GM19043 (cell line): ENCODE measurements at regions not wholly inside any gene's neighbourhood (a gene's known extent, or its start where the extent isn't known, plus 50 kb on each side); places are given as distances from the start of the nearest gene placed in this dataset.
"Not testable (repeated sequence)": the region's sequence is repeated elsewhere in the genome, so short reads cannot be mapped to it uniquely, and the experiment has no call there.

Experiments
- ATAC-seq: cut with Tn5 transposase; IDR thresholded peaks from one replicate; pipeline ENCODE4 v1.9.1; 2021; ENCODE audit warnings: low read depth; ENCODE audit not compliant: unreplicated experiment

DNA sequence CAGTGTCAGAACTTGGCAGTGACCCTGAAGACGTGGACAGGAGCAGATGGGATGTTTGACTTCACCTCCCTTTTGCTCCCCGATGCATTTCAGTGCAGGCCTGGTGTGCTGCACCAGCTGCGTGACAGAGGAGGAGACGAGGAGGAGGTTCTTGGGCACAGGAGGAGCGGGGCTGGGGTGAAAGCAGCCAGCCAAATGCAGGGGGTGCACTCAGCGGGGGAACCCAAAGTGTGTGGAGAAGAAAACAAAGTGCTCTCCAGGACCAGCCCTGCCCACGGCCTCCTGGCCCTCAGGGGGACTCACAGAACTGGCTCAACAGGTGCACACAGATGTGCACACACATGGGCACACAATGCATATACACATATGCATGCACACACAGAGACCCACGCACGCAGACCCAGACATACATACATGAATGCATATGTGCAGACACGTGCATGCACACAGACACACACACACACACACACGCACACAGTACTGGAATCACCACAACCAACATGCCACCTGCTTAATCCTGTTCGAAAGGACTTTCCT, 91.7 kb upstream of the SFSWAP start:
- no peak for ATAC-seq

DNA sequence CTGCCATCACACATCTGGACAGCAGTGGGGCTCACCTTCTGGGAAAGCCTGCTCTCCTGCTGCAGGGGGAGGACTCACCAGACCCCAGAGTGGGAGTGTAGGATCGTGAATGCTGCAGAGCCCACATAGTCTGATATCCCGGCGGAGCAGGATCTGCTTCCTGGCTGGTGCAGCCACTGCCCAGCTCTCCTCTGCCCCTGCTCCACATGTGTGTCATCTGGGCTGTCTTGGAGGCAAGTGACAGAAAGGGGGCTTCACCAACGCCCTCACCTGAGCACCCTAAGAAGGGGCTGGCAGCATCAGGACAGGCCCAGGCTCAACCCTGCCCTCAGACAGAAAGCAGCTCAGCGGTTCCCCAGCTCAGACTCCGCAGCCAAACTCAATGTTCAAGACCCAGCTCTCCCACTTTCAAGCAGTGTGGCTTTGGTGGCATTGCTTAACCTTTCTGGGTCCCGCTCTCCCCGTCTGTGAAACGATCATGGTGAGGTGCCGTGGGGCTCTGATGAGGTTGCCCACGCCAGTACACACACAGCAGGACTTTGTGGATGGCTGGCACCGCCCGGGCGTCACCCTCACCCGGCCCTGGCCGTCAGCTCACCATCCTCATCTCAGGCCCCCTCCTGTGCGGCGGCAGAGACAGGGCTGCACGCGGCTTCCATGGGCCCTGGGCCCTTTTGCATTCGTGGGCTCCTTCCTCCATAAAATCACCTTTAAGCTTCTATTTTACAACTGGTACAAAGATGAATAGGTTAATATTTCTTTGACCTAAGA, 91.0 kb upstream of the SFSWAP start:
- ATAC-seq, result no peak

DNA sequence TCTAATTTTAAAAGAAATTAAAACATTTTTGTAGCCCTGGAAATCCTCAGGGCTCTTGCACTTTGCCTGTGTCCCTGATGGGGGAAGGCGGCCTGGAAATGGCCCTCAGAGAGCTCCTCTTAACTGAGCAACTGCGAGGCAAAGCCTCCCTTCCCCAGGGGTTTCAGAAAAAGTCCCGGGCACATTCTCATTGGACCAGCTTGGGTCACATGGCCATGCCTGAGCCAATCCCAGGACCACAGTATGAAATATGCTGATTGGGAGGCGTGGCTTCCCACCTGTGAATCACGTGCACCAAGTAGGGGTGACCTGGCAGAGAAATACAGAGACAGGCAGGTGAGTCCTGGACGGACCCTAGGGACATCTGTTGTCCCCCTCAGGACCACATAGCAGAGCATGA, 90.4 kb upstream of the SFSWAP start:
- no peak for ATAC-seq

DNA sequence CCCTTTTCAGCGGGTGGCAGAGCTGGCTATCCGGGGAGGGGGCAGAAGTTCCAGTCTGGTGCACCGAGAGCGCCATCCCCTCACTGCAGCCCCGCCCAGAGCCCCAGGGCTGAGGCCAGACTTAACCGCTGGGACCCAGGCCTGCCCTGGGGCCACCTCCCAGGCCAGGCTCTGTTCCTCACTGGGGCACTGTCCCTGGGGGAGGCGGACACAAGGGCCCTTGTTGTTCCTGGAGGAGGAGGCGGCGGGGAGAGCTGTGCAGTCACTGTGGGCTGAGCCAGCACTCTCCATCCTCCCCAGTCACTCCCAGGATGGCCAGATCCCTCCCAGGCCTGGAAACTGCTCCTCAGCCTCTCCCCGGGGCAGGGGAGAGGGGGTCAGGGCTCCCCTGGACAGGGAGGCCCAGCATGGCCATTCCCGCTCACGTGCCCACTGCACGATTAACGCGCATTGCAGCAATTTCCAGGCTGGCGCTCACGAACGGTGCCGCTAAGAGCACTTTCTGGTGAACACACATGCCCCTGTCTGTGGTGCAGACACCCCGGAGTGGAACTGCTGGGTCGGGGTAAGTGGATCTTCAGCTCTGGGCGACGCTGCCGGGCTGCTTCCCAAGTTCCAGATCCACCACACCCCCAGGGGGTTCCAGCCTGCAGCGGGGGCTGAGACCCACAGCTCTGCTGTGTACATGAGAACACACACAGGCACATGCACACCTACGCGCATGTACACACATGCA, 89.8 kb upstream of the SFSWAP start:
- no peak for ATAC-seq

GRCh38 chr12:131621701-131622421, 89.0 kb upstream of the SFSWAP start:
- ATAC-seq, result no peak

DNA sequence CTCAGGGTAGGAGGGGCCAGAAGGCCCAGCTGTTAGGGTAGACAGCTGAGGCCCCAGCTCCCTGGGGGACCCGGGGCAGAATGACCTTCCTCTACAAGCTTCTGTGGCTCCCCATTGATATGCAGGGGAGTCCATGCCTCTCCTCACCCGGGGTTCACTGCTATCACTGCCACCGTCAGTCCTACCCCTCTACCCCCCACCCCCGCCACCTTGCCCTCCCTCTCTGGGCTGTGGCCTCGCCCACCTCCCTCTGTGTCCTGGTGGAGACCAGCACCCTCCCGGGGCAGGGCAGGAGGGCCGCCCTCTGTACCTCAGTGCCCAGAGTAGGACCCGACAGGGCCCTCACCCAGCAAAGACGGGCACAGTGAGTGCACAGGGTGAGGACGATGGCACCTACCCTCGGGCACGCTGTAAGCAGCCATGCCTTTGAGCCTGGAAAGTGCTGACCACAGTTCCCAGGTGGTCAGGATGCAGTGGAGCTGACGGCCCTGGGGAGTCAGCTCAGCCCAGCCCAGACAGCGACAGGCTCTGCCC, 88.4 kb upstream of the SFSWAP start:
- no peak for ATAC-seq

DNA sequence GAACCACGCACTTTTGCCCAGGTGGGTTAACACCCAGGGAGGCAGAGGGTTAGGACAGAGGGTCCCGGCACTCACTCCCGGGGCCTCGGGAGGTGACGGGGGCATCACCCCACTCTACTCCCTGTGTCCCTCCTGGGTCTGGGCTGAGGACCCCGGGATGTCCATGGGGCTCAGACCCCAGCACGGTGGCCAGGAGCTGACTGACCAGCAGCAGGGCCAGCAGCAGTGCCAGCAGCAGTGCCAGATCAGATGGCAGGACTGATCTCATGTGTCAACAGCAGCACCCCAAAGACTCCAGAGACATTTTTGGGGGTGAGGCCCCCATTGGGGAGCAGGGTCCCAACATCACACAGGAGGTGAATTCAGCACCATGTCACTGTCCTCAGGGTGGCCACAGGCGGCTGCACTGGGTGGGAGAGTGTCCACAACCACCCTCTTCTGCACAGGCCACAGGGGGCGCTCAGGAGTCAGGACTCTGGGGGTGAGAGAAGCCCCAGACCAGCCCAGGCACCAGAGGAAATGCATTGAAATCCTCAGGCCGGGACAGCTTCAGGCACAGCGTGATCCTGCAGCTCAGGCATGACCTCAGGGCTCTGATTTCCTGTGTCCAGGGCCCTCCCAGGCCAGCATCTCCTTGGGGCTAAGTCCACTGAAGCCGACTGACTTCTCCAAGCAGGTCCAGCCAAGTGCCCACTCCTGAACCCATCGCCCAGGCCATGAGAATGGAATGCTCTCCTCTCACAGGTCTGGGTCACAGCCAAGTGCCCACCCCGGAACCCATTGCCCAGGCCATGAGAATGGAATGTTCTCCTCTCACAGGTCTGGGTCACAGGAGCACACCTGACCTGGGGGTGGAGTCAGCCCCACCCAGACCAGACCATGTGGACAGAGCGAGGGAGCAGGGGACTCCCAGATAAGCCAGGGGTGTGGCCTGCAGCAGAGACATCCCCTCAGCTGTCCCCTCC, 87.2 kb upstream of the SFSWAP start:
- not testable (repeated sequence) for ATAC-seq

GRCh38 chr12:131624369-131624739, 86.5 kb upstream of the SFSWAP start:
- ATAC-seq, result not testable (repeated sequence)

- not testable (repeated sequence) for ATAC-seq
Measured at GRCh38 chr12:131624756-131625501, 86.0 kb upstream of the SFSWAP start.

GRCh38 chr12:131625966-131626722, 84.7 kb upstream of the SFSWAP start:
- ATAC-seq, result not testable (repeated sequence)

GRCh38 chr12:131627151-131628022, 83.5 kb upstream of the SFSWAP start:
- not testable (repeated sequence) for ATAC-seq

GRCh38 chr12:131628023-131628740, 82.7 kb upstream of the SFSWAP start:
- ATAC-seq, result no peak

DNA sequence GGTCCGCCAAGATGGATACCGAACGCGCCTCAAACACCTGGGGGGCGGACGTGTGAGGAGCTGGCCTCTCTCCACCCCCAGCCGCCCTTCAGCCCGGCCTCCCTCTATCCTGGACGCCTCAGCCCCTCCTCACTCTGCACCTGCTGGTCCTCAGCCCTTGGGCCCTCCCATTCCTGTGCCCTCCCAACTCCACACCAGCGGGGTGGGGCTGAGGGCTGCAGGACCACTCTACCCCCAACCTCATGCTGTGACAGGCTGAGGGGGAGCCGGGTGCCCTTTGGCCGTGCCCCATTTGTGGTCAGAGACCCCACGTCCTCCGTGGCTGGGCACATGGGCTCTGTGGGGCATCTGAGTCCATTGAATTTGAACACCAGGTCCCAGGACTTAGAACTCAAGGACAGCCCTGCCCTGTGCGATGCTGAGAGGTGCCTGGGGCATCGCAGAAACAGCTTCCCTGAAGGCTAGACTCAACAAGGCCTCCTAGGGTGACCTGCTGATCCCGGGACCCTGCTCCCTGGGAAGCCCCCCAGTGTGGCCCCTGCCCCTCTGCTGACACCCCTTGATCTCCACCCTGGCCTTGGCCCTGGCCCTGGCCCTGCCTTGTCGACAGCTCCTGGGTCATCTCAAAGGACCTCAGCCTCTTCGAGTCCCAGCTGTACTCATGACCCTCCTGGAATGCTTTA, 82.0 kb upstream of the SFSWAP start:
- no peak for ATAC-seq

- no peak for ATAC-seq
Measured at GRCh38 chr12:131631230-131631629, 79.7 kb upstream of the SFSWAP start.

DNA sequence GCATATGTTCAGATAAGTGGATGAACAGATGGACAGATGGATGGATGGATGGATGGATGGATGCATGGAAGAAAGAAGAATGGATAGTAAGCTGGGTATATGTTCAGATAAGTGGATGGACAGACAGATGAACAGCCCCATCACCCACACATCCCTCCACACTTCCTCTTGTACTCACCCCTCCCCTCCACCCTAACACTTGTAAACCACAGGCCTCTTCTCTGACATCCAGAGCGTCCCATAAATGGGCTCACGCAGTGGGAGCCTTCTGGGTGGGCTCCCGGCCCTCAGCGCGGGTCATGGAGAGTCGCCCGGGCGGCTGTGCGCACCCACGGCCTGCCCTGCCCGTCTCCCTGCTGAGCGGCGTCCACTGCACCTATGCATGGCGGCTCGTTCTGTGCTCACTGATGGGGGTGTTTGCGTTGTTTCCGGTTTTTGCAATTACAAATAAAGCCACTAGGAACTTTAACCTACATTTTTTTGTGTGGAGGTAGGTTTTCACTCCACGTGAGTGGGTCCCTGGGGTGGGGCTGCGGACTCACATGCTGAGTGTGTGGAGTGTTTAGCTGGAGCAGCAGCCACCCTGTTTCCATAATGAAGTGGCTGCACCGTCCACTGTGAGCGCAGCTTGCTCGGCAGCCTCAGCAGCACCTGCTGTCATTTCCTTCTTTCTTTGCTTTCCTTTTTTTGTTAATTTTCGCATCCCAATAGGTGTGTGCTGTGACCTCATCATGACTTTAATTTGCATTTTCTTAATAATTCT, 78.8 kb upstream of the SFSWAP start:
- not testable (repeated sequence) for ATAC-seq
